ENCODE measurements at regions not wholly inside any gene's neighbourhood (a gene's known extent, or its start where the extent isn't known, plus 50 kb on each side); places are given as distances from the start of the nearest gene placed in this dataset.
"Not testable (repeated sequence)": the region's sequence is repeated elsewhere in the genome, so short reads cannot be mapped to it uniquely, and the experiment has no call there.

DNA sequence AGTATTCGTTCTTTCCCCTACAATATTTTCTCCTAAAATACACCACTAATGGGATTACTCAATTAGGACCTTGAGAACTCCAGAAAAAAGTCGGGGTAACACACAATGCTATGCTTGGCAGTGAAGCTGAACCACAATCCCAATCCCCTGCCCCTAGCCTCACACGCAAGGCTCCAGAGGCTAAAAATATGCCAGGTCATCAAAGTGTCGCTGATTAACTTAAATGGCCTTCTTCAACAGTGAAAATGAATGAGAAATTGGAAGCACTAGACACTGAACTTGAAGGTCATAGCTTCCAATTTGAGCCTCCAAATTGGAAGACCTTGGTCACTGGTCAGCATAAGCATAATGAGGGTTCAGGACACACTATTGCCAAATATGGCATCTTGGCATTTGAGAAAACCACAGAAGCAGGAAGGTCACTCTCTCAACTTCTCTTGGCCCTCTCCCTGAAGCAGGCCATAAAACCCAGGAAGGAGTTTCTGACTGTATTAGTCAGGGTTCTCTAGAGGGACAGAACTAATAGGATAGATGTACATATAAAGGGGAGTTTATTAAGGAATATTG, 86.0 kb upstream of the SATB2 start:
- no peak overlapping the region for H3K27ac ChIP-seq (ENCODE audit: low read length in 2 of 2)
- ChIA-PET POLR2A (no interaction called here), CTCF (no interaction called here)
- H4K20me1 ChIP-seq (ENCODE audit: control insufficient read depth, insufficient read depth, low read length, poor library complexity, severe bottlenecking), result no peaks in the 10 kb centered on the region
- H3K36me3 ChIP-seq (replicated peaks in 1 of 2; ENCODE audit: control extremely low read depth in 1 of 2, control insufficient read depth in 1 of 2, extremely low read depth in 1 of 2, insufficient read depth in 2 of 2, low read length in 1 of 2), result no peaks in the 10 kb centered on the region
- intact Hi-C loops (cut with micrococcal nuclease), result no loop called here
- Mint-ChIP-seq H3K27me3 (no peaks in the 10 kb centered on the region), H3K27ac (no peak overlapping the region), H3K4me3 (no peak overlapping the region), H3K9me3 (ENCODE audit: insufficient read depth) (no peaks in the 10 kb centered on the region), H3K4me1 (no peaks in the 10 kb centered on the region)
- no peaks in the 10 kb centered on the region for H3K79me2 ChIP-seq (ENCODE audit: control insufficient read depth, insufficient read depth, low read length)
- no peak overlapping the region for H3K4me3 ChIP-seq (ENCODE audit: control extremely low read depth in 1 of 5, extremely low read depth in 1 of 5, insufficient read depth in 1 of 5, low read depth in 2 of 5, low read length in 4 of 5)
- H3K4me1 ChIP-seq (ENCODE audit: control insufficient read depth in 2 of 2, insufficient read depth in 2 of 2, low read length in 2 of 2), result no peaks in the 10 kb centered on the region
- ATAC-seq (ENCODE audit: low read depth), result no peak
- no peak for DNase-seq
- TF ChIP-seq EZH2 (IDR thresholded peaks at IDR 0.05; ENCODE audit: borderline replicate concordance, insufficient read depth, low read depth, low read length, poor library complexity, severe bottlenecking), result no peak
- TF ChIP-seq, protein P1, sequence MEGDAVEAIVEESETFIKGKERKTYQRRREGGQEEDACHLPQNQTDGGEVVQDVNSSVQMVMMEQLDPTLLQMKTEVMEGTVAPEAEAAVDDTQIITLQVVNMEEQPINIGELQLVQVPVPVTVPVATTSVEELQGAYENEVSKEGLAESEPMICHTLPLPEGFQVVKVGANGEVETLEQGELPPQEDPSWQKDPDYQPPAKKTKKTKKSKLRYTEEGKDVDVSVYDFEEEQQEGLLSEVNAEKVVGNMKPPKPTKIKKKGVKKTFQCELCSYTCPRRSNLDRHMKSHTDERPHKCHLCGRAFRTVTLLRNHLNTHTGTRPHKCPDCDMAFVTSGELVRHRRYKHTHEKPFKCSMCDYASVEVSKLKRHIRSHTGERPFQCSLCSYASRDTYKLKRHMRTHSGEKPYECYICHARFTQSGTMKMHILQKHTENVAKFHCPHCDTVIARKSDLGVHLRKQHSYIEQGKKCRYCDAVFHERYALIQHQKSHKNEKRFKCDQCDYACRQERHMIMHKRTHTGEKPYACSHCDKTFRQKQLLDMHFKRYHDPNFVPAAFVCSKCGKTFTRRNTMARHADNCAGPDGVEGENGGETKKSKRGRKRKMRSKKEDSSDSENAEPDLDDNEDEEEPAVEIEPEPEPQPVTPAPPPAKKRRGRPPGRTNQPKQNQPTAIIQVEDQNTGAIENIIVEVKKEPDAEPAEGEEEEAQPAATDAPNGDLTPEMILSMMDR (IDR thresholded peaks at IDR 0.05), result no peak
- H3K27me3 ChIP-seq (replicated peaks in 1 of 4; ENCODE audit: control extremely low read depth in 1 of 4, control insufficient read depth in 3 of 4, insufficient read depth in 4 of 4, low read length in 3 of 4), result no peaks in the 10 kb centered on the region
- H3K4me2 ChIP-seq (replicated peaks; ENCODE audit: low read depth, low read length, poor library complexity, severe bottlenecking), result no peak overlapping the region
- WGBS (ENCODE audit: insufficient coverage), result 79% methylated on average over 3 of the region's 4 CpGs
- no peak overlapping the region for H3K9ac ChIP-seq (ENCODE audit: low read length)
- no peaks in the 10 kb centered on the region for H3K9me3 ChIP-seq (ENCODE audit: control extremely low read depth in 1 of 3, control insufficient read depth in 2 of 3, insufficient read depth in 1 of 3, low read length in 2 of 3)
- H2AFZ ChIP-seq (ENCODE audit: insufficient read depth, low read depth, low read length, poor library complexity, severe bottlenecking), result no peak overlapping the region

DNA sequence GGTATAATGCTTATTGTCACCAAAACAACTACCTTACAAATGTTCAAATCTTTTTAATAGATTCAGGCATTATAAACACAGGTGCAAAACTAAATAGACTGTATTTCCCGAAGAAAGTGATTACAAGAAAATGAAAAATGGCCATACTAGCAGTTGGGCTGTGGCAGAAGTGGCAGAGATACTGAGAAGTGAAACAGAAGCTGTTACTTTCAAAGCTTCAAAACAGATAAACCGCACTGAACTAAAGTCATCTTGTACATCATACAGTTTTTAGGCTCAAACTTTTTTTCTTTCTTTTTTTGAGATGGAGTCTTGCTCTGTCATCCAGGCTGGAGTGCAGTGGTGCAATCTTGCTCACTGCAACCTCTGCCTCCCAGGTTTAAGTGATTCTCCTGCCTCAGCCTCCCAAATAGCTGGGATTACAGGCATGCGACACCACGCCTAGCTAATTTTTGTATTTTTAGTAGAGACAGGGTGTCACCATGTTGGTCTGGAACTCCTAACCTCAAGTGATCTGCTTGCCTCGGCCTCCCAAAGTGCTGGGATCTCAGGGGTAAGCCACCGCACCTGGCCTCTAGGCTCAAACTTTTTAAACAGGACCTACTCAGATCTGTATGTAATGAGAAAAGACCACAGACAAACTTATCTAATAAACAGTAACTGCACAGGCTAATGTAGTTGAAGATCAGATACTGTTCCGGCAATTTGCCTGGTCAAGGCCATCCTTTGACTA, 77.9 kb upstream of the SATB2 start:
- intact Hi-C loops (cut with micrococcal nuclease), result no loop called here
- no peak for ATAC-seq (ENCODE audit: low read depth)

DNA sequence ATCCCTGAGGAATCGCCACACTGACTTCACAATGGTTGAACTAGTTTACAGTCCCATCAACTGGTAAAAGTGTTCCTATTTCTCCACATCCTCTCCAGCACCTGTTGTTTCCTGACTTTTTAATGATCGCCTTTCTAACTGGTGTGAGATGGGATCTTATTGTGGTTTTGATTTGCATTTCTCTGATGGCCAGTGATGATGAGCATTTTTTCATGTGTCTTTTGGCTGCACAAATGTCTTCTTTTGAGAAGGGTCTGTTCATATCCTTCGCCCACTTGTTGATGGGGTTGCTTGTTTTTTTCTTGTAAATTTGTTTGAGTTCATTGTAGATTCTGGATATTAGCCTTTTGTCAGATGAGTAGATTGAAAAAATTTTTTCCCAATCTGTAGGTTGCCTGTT, 76.1 kb upstream of the SATB2 start:
- CTCF ChIA-PET; H3K27ac ChIP-seq (ENCODE audit: low read length in 2 of 2); H3K9ac ChIP-seq (ENCODE audit: low read length); H3K36me3 ChIP-seq (replicated peaks in 1 of 2; ENCODE audit: control extremely low read depth in 1 of 2, control insufficient read depth in 1 of 2, extremely low read depth in 1 of 2, insufficient read depth in 2 of 2, low read length in 1 of 2); H3K9me3 Mint-ChIP-seq (ENCODE audit: insufficient read depth); ATAC-seq (ENCODE audit: low read depth); H2AFZ ChIP-seq (ENCODE audit: insufficient read depth, low read depth, low read length, poor library complexity, severe bottlenecking); H3K27me3 ChIP-seq (replicated peaks in 1 of 4; ENCODE audit: control extremely low read depth in 1 of 4, control insufficient read depth in 3 of 4, insufficient read depth in 4 of 4, low read length in 3 of 4); intact Hi-C loops (cut with micrococcal nuclease); H3K27me3 Mint-ChIP-seq; H3K4me1 ChIP-seq (ENCODE audit: control insufficient read depth in 2 of 2, insufficient read depth in 2 of 2, low read length in 2 of 2); H3K4me2 ChIP-seq (replicated peaks; ENCODE audit: low read depth, low read length, poor library complexity, severe bottlenecking); H4K20me1 ChIP-seq (ENCODE audit: control insufficient read depth, insufficient read depth, low read length, poor library complexity, severe bottlenecking); H3K27ac Mint-ChIP-seq; H3K4me3 Mint-ChIP-seq; H3K4me3 ChIP-seq (ENCODE audit: control extremely low read depth in 1 of 5, extremely low read depth in 1 of 5, insufficient read depth in 1 of 5, low read depth in 2 of 5, low read length in 4 of 5); H3K4me1 Mint-ChIP-seq; DNase-seq; H3K79me2 ChIP-seq (ENCODE audit: control insufficient read depth, insufficient read depth, low read length); POLR2A ChIA-PET; H3K9me3 ChIP-seq (ENCODE audit: control extremely low read depth in 1 of 3, control insufficient read depth in 2 of 3, insufficient read depth in 1 of 3, low read length in 2 of 3): not testable (repeated sequence)
- no CpG with 5 or more reads among the region's 3 CpGs for WGBS (ENCODE audit: insufficient coverage)

More for the DNA sequence above, 77.9 kb upstream of the SATB2 start:
- H3K27me3 Mint-ChIP-seq, result no peaks in the 10 kb centered on the region
- Histone ChIP-seq H3K27me3 (replicated peaks in 1 of 4; ENCODE audit: control extremely low read depth in 1 of 4, control insufficient read depth in 3 of 4, insufficient read depth in 4 of 4, low read length in 3 of 4) (no peaks in the 10 kb centered on the region), H3K9ac (ENCODE audit: low read length) (no peak overlapping the region), H3K4me1 (ENCODE audit: control insufficient read depth in 2 of 2, insufficient read depth in 2 of 2, low read length in 2 of 2) (no peaks in the 10 kb centered on the region), H3K79me2 (ENCODE audit: control insufficient read depth, insufficient read depth, low read length) (no peaks in the 10 kb centered on the region), H3K4me3 (ENCODE audit: control extremely low read depth in 1 of 5, extremely low read depth in 1 of 5, insufficient read depth in 1 of 5, low read depth in 2 of 5, low read length in 4 of 5) (no peak overlapping the region), H2AFZ (ENCODE audit: insufficient read depth, low read depth, low read length, poor library complexity, severe bottlenecking) (no peak overlapping the region), H3K27ac (ENCODE audit: low read length in 2 of 2) (no peak overlapping the region), H3K36me3 (replicated peaks in 1 of 2; ENCODE audit: control extremely low read depth in 1 of 2, control insufficient read depth in 1 of 2, extremely low read depth in 1 of 2, insufficient read depth in 2 of 2, low read length in 1 of 2) (no peaks in the 10 kb centered on the region), H4K20me1 (ENCODE audit: control insufficient read depth, insufficient read depth, low read length, poor library complexity, severe bottlenecking) (no peaks in the 10 kb centered on the region), H3K9me3 (ENCODE audit: control extremely low read depth in 1 of 3, control insufficient read depth in 2 of 3, insufficient read depth in 1 of 3, low read length in 2 of 3) (no peaks in the 10 kb centered on the region), H3K4me2 (replicated peaks; ENCODE audit: low read depth, low read length, poor library complexity, severe bottlenecking) (no peak overlapping the region)
- no peak for DNase-seq
- no peak overlapping the region for H3K4me3 Mint-ChIP-seq
- peaks cover 4% of the 10 kb centered on the region for H3K9me3 Mint-ChIP-seq (ENCODE audit: insufficient read depth)
- H3K27ac Mint-ChIP-seq, result no peak overlapping the region
- TF ChIP-seq EZH2 (IDR thresholded peaks at IDR 0.05; ENCODE audit: borderline replicate concordance, insufficient read depth, low read depth, low read length, poor library complexity, severe bottlenecking), result no peak
- TF ChIP-seq, protein P1 (IDR thresholded peaks at IDR 0.05), result no peak
- H3K4me1 Mint-ChIP-seq, result no peaks in the 10 kb centered on the region
- ChIA-PET CTCF (no interaction called here), POLR2A (no interaction called here)
- 100% methylated on average over 1 of the region's 7 CpGs for WGBS (ENCODE audit: insufficient coverage)

All from B cell (primary cell).